Activated B cell treated with CpG ODN at 0.5 μM for 24 hours (primary cell): ENCODE measurements at regions not wholly inside any gene's neighbourhood (a gene's known extent, or its start where the extent isn't known, plus 50 kb on each side); places are given as distances from the start of the nearest gene placed in this dataset.

ENCODE experiments used
- ATAC-seq: fragments of 200-7000 bp; cut with Tn5 transposase; one replicate; pipeline ENCODE4 v1.10.0; 2021; ENCODE audit warnings: low read depth, mild to moderate bottlenecking, moderate library complexity
- CTCF ChIA-PET: fragments of 350-600 bp; sonication (Branson Sonifier 250); formaldehyde crosslinking; loops from one replicate; lab custom pipeline; 2021; ENCODE audit warnings: antibody characterized with exemption; lab: Charles Lee
- POLR2A ChIA-PET: fragments of 350-600 bp; sonication (Branson Sonifier 250); formaldehyde crosslinking; loops from one replicate; lab custom pipeline; 2021; ENCODE audit warnings: antibody characterized with exemption; lab: Charles Lee
- DNase-seq: peaks from one replicate; pipeline ENCODE4 v3.0.0; 2022
- H3K27ac Mint-ChIP-seq: one replicate; pipeline ENCODE4 v1.8.0; 2020; ENCODE audit warnings: mixed read lengths
- H3K27me3 Mint-ChIP-seq: one replicate; pipeline ENCODE4 v1.8.0; 2021; ENCODE audit warnings: mixed read lengths
- H3K36me3 Mint-ChIP-seq: one replicate; pipeline ENCODE4 v1.8.0; 2021; ENCODE audit warnings: low read depth, mixed read lengths
- H3K4me1 Mint-ChIP-seq: one replicate; pipeline ENCODE4 v1.8.0; 2021; ENCODE audit warnings: mixed read lengths
- H3K4me3 Mint-ChIP-seq: one replicate; pipeline ENCODE4 v1.8.0; 2020; ENCODE audit warnings: mild to moderate bottlenecking, mixed read lengths
- H3K9me3 Mint-ChIP-seq: one replicate; pipeline ENCODE4 v1.8.0; 2020; ENCODE audit warnings: mixed read lengths
- intact Hi-C: fragments of 100-400 bp; cut with micrococcal nuclease; formaldehyde crosslinking; loops from one replicate; pipeline ENCODE4 v1.15.1; 2024
- TF ChIP-seq, protein P1 (sequence below): fragments of 200-600 bp; IDR thresholded peaks from one replicate; pipeline ENCODE4 v1.8.0; 2022; ENCODE audit warnings: antibody characterized with exemption, mild to moderate bottlenecking

DNA sequence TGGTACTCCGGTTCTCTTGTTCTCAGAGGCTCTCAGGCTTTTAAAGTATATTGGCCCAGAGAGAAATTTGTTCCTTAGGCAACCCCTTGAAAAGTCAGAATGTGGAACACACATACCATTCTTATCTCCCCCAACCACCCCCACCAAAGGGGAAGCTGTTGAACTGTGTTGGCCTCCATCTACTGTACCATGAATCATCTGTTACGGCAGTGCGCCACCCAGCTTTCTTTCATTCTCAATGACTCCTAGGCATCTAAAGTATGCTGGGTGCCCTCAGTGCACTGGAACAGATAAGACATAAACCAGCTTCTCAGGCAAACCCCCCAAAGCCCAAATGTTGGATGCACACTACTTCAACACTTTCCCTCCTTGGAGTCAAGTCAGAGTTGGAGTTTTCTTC, 696.2 kb upstream of the TENM4 start:
- no peak overlapping the region for H3K4me3 Mint-ChIP-seq
- H3K27me3 Mint-ChIP-seq: no peaks in the 10 kb centered on the region
- DNase-seq (no peak), ATAC-seq (no peak)
- POLR2A ChIA-PET: no interaction called here
- TF ChIP-seq, protein P1, sequence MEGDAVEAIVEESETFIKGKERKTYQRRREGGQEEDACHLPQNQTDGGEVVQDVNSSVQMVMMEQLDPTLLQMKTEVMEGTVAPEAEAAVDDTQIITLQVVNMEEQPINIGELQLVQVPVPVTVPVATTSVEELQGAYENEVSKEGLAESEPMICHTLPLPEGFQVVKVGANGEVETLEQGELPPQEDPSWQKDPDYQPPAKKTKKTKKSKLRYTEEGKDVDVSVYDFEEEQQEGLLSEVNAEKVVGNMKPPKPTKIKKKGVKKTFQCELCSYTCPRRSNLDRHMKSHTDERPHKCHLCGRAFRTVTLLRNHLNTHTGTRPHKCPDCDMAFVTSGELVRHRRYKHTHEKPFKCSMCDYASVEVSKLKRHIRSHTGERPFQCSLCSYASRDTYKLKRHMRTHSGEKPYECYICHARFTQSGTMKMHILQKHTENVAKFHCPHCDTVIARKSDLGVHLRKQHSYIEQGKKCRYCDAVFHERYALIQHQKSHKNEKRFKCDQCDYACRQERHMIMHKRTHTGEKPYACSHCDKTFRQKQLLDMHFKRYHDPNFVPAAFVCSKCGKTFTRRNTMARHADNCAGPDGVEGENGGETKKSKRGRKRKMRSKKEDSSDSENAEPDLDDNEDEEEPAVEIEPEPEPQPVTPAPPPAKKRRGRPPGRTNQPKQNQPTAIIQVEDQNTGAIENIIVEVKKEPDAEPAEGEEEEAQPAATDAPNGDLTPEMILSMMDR: no peak
- intact Hi-C loops: no loop called here
- no peaks in the 10 kb centered on the region for H3K36me3 Mint-ChIP-seq
- no peak overlapping the region for H3K27ac Mint-ChIP-seq
- H3K9me3 Mint-ChIP-seq: no peaks in the 10 kb centered on the region
- CTCF ChIA-PET: no interaction called here
- no peaks in the 10 kb centered on the region for H3K4me1 Mint-ChIP-seq

DNA sequence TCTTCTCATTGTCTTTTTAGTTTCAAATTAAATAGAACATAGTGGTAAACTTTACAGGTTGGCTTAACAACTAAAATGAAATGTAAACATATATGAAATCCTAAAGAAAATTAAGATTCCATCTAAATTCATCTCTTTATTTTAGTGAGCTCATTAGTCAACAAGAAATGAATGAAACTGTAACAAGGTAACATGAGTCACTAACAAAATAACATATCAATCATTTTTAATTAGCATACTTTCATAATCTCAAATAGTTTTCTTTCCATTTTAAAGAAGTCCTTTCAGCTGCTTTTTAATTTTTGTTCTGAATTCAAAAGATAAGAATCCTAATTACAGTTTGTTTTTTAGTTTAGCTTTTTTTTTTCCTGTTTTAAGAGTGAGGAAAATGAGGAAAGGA, 688.6 kb upstream of the TENM4 start:
- H3K4me3 Mint-ChIP-seq: no peak overlapping the region
- ChIA-PET POLR2A (no interaction called here), CTCF (no interaction called here)
- no peak overlapping the region for H3K27ac Mint-ChIP-seq
- TF ChIP-seq, protein P1: no peak
- H3K36me3 Mint-ChIP-seq: no peaks in the 10 kb centered on the region
- DNase-seq (no peak), ATAC-seq (no peak)
- H3K9me3 Mint-ChIP-seq: peaks cover 5% of the 10 kb centered on the region
- no peaks in the 10 kb centered on the region for H3K4me1 Mint-ChIP-seq
- intact Hi-C loops: no loop called here
- H3K27me3 Mint-ChIP-seq: no peaks in the 10 kb centered on the region

DNA sequence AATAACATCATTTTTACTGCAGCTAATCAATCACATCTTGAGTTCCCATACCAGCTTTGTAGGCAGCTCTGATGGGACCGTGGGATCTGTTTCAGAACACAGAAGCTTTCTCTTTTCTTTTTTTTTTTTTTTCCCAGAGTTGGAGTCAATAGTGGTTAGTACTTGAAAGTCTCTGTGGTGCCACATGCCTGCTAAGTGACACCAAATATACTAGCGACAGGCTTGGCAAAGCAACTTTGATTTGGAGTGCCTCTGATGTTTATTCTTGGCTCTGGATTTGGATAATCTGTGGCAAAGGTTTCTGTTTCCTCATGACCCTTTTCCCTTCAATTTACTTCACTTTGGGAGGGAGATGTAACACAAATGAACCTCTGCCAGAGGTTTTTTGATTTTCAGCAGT, 681.4 kb upstream of the TENM4 start:
- no peaks in the 10 kb centered on the region for H3K36me3 Mint-ChIP-seq
- CTCF ChIA-PET: no interaction called here
- POLR2A ChIA-PET: no interaction called here
- ATAC-seq (no peak), DNase-seq (no peak)
- peaks cover 13% of the 10 kb centered on the region for H3K9me3 Mint-ChIP-seq
- H3K27me3 Mint-ChIP-seq: no peaks in the 10 kb centered on the region
- intact Hi-C loops: no loop called here
- H3K4me3 Mint-ChIP-seq: no peak overlapping the region
- H3K27ac Mint-ChIP-seq: no peak overlapping the region
- TF ChIP-seq, protein P1: no peak
- H3K4me1 Mint-ChIP-seq: no peaks in the 10 kb centered on the region

DNA sequence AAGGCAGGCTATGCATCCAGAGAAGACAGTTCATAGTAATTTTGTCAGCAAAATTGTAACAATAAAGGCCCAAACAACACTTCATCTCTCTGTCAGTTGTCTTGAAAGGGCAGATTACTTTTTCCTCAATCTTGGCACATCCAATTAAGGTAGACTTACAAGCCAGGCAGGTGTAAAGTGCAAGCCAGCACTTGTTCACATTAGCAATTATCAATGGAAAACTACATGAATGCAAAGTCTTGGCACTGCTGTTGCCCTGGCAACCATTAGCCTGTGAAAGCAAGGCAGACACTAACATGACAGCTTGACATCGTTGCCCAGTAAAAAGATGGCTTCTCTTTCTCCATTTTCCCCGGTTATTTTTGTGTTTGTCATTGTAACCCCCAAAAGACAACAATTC, 677.2 kb upstream of the TENM4 start:
- POLR2A ChIA-PET: no interaction called here
- H3K27ac Mint-ChIP-seq: no peak overlapping the region
- H3K4me3 Mint-ChIP-seq: no peak overlapping the region
- no peaks in the 10 kb centered on the region for H3K36me3 Mint-ChIP-seq
- peaks cover 5% of the 10 kb centered on the region for H3K9me3 Mint-ChIP-seq
- intact Hi-C loops: no loop called here
- no peaks in the 10 kb centered on the region for H3K4me1 Mint-ChIP-seq
- ATAC-seq: no peak
- no peaks in the 10 kb centered on the region for H3K27me3 Mint-ChIP-seq
- TF ChIP-seq, protein P1: no peak
- DNase-seq: no peak
- CTCF ChIA-PET: no interaction called here

DNA sequence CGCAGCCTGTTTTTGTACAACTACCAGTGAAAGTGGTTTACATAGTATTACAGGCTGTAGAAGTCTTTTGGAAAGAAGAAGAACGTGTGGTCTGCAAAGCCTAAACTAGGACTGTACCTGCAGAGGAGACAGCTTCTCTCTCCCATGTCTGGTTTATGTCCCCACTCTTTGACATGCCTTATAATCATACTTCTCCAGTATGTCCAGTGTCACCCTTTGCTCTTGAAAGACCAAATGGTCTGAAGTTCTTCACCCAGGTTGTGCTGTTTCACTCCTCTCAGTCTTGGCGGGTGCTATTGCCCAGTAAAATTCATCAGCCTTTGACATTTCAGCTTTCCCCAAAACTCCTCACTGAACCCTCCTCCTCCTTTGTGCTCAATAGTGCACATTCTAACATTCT, 676.0 kb upstream of the TENM4 start:
- CTCF ChIA-PET: no interaction called here
- H3K4me1 Mint-ChIP-seq: no peaks in the 10 kb centered on the region
- H3K27ac Mint-ChIP-seq: no peak overlapping the region
- no peak overlapping the region for H3K4me3 Mint-ChIP-seq
- no peaks in the 10 kb centered on the region for H3K36me3 Mint-ChIP-seq
- peaks cover 5% of the 10 kb centered on the region for H3K9me3 Mint-ChIP-seq
- ATAC-seq (no peak), DNase-seq (no peak)
- POLR2A ChIA-PET: no interaction called here
- TF ChIP-seq, protein P1: no peak
- intact Hi-C loops: no loop called here
- H3K27me3 Mint-ChIP-seq: no peaks in the 10 kb centered on the region
